GM12872 (cell line): ENCODE measurements at regions not wholly inside any gene's neighbourhood (a gene's known extent, or its start where the extent isn't known, plus 50 kb on each side); places are given as distances from the start of the nearest gene placed in this dataset.
A peak's percentile ranks its signal among the peaks of the same experiment; 100 is the strongest.

ENCODE experiments used
- CTCF ChIP-seq: IDR thresholded peaks from 3 replicates; pipeline ENCODE4 v1.5.1; 2011; ENCODE audit warnings: low read depth, mild to moderate bottlenecking, low read length, moderate library complexity; ENCODE audit not compliant: insufficient read depth

GRCh38 chr18:2336690-2337392 is 234.5 kb downstream of the METTL4 start:
- TF ChIP-seq CTCF, result no peak

GRCh38 chr18:2337552-2338141 is 233.7 kb downstream of the METTL4 start:
- peak; percentile 84 for TF ChIP-seq CTCF

- TF ChIP-seq CTCF, result no peak
Observed at GRCh38 chr18:2338601-2339000, 232.7 kb downstream of the METTL4 start.

GRCh38 chr18:2340335-2340734 is 231.0 kb downstream of the METTL4 start:
- TF ChIP-seq CTCF, result no peak

- no peak for TF ChIP-seq CTCF
Observed at GRCh38 chr18:2348003-2348402, 223.3 kb downstream of the METTL4 start.

GRCh38 chr18:2351126-2351850 is 220.0 kb downstream of the METTL4 start:
- no peak for TF ChIP-seq CTCF

GRCh38 chr18:2354292-2354691 is 217.0 kb downstream of the METTL4 start:
- no peak for TF ChIP-seq CTCF
